ENCODE measurements at regions not wholly inside any gene's neighbourhood (a gene's known extent, or its start where the extent isn't known, plus 50 kb on each side); places are given as distances from the start of the nearest gene placed in this dataset.
"Not testable (repeated sequence)": the region's sequence is repeated elsewhere in the genome, so short reads cannot be mapped to it uniquely, and the experiment has no call there.

DNA sequence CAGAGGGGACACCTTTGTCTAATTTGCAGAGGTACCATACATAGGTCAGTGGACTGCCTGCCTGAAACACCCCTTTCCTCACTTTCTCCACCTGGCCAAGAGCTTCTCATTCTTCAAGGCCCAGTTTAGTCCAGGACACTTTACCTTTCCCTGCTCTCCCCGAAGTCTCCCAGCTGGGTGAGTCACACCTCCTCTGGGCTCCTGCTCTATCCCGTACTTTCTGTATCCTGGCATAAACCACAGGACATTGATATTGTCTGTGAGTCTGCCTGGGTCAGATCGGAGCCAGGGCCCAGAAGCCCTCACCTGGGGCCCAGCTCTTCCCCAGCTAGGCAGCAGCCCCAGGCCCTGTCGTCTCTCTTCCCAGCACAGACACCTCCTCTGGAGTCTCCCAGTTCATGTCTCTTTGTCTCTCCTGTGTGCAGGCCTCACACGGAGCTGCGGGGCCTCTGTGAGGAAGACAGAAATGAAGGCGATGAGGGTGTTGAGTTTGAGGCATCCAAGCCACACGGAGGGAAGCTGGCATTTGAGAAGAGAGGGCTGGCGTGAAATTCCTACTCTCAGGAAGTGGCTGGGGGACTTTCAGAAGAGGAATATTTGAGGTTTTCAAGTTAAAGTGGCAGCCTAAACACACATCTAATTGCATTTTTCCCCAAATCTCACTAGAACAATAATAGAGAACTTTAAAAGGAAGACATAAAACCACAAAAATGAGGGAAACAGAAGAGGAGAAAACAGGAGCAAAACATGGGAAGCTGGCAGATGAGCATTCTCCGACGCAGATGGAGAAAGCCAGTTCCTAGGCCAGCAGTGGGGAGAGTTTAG is 79.6 kb upstream of the LAPTM4A start:
- DNase-seq = no peak

DNA sequence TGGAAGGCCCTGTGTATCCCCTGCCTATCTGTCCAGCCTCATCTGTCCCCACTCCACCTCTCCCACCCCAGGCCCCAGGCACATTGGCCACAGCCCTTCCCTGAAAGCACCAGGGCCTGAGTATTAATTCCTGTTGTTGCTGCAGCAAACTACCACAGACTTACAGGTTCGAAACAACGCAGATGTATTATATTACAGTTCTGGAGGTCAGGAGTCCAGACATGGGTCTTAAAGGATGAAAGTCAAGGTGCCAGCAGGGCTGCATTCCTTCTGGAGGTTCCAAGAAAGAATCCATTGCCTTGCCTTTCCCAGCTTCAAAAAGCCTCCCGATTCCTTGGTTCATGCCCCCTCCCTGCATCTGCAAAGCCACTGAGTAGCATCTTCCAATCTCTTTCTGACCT is 78.7 kb upstream of the LAPTM4A start:
- no peak for DNase-seq

DNA sequence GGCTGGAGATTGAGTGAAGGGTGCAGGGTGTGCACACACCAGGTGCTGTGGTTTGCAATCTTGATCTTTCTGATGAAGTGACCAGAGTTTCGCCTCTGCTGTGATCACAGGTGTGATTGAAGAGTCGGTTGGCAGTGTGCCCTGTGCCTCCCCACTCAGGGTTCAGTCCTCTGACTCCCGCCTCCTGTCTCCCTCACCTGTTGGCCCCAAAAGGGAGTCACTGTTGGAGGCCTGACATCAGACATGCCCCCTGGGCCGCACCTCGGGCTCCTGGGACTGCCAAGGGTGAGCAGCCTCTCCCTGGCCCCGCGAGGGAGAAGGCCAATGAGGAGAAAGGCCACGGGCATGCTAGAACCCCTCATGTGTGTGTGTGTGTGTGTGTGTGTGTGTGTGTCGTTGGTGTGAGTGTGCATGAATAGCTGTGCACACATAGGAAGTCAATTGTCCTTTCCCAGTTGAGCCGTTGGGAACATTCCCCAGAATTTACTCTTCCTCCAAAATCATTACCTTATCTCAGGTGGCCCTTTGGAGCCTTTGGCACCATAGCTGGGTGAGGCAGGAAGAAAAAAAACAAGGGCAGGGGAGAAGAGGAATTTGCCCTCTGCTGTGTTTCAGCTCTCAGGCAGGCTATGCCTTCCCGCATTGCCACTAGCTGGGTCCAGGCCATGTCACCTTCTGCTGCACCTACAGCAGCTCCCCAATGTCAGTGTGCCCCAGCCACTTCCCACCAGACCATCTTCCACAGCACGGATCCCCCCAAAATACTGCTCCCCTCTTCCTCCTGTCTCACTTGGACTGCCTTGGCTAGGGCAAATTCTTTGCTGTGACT is 78.1 kb upstream of the LAPTM4A start:
- no peak for DNase-seq

DNA sequence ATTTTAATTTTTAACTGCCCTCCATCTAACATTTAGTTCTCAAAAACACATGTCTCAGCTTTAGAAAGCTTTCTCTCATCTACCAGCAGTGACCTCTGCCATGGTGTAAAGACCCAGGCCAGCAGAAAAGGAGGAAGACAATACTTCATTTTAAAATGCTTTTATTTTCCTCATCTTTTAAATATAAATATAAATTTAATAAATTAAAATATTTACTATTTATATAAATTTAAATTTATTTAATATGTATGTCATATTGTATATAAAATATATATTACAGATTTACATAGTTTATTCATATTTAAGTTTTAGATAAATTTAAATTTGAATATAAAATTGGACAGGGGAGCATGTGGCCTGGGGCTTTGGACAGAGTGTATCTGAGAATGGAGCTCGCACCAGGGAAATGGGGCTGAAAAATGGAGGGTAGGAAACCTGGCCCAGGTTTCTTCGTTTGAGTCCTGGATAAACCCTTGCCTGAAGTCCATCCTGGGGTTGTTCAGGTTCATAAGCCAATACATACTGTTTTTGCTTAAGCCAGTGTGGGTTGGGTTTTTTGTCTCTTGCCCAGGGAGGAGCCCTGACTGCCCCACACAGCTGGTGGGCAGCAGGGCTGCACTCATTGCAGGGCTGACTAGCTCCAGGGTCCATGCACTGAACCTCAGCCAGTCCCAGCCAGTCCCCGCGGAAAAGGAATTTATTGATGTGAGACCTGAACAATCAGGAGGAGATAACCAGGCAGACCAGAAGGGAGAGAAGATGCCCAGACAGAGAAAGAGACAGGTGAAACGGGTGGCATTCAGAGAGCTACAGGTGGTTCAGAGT is 77.3 kb upstream of the LAPTM4A start:
- DNase-seq = no peak

DNA sequence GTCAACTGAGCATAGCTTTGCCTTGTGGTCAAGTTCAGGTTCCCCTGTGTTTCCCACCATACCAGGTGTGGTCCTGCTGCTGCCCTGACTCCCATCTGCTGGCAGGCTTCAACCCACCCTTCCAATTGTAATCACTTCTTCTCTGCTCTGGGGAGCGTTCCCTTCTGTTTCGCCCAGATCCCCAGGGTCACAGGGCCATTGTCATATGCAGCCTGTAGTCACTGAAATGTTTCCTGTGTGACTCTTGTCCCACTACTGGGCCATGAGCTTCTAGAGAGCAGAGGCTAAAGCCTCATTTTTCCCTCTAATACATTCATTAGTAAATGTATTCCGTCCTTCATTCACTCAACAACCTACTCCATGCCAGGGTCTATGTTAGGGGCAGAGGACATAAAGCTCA is 75.0 kb upstream of the LAPTM4A start:
- no peak for DNase-seq

DNA sequence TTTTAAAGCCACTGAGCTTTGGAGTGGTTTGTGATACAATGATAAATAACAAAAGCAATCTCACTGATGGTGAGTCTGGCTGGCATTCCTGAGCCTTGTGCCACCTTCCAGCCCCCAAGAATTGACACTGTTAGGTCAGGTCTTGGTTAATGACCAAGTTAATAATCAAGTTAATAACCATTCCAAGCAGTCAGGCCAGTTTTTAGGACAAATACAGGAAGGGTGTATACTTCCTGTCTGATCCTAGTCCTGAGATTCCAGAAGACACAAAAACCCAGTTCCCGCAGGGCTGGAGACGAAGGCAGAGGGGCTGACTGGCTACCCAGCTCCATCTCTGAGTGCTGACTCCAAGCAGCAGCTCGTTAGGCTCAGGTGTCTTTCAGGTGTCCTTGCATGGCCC is 74.6 kb upstream of the LAPTM4A start:
- DNase-seq = peak; percentile 20

DNA sequence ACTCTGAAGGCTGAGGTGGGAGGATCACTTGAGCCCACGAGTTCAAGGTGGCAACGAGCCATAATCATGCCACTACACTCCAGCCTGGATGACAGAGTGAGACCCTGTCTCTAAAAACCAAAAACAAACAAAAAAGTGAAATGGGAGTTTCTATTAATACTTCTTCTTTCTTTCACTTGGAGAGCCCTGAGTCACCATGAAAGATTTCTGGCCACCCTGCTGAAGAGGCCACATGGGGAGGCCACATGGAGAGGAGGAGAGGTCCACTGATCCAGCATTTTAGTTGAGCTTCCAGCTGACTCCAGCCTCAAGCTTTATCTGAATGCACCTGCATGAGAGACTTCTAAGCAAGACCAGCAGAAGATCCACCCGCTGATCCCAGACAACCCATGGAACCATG is 74.2 kb upstream of the LAPTM4A start:
- no peak for DNase-seq

DNA sequence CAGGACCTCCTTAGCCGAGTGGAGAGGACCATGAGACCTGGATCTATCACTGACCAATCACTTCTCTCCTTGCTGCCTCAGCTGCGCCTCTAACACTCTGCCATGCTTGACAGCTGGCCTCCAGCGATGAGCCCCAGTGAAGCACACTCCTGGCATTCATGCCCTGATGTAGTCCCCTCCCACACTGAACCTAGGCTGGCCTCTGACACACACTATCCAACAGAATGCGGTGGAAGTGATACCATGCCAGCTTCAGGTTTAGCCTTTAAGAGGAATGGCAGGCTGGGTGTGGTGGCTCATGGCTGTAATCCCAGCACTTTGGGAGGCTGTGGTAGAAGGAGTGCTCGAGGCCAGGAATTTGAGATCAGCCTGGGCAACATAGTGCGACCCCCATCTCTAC is 73.7 kb upstream of the LAPTM4A start:
- no peak for DNase-seq

DNA sequence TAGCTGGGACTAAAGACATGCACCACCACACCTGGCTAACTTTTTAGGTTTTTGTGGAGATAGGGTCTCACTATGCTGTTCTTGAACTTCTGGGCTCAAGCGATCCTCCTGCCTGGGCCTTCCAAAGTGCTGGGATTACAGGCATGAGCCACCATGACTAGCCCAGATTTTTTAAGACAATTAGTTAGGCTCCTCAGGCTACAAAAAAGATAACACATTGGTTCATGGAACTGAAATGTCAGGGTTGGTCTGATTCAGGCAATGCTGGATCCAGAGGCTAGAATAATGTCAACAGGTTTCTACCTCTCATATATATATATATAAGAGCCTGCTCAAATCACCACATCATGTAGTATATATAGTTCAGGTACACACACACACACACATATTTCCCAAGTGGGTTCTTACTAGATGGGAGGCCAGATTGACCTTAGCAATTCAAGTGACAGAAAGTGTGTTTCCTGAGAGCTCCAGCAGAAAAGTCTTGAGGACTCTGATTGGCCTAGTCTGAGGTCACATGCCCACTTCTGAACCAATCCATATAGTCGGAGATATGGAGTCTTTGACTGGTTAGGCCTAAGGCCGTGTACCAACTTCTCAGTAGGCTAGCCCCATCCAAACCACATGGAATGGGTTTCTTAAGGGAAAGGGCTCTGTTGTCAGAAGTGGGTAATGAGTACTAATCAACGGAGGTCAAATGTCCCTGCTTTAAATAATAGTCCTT is 72.6 kb upstream of the LAPTM4A start:
- no peak for DNase-seq

DNA sequence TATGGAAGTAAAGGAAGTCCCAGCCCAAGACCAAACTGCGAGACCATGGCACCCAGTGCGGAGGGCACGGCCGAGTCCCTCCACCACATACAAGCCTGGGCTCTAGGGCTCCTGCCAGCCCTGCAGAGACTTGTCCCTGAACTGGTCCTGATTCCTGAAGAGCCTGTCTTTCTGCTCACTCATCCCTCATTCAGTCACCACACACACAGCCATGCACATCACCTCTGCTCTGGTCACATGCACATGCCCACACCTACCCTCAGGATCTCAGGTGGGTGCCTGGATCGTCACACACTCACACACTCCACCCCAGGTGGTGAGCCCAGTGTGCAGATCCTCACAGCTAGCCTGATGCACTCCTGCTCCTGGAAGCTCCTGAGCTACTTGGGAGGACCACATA is 71.4 kb upstream of the LAPTM4A start:
- DNase-seq = no peak

DNA sequence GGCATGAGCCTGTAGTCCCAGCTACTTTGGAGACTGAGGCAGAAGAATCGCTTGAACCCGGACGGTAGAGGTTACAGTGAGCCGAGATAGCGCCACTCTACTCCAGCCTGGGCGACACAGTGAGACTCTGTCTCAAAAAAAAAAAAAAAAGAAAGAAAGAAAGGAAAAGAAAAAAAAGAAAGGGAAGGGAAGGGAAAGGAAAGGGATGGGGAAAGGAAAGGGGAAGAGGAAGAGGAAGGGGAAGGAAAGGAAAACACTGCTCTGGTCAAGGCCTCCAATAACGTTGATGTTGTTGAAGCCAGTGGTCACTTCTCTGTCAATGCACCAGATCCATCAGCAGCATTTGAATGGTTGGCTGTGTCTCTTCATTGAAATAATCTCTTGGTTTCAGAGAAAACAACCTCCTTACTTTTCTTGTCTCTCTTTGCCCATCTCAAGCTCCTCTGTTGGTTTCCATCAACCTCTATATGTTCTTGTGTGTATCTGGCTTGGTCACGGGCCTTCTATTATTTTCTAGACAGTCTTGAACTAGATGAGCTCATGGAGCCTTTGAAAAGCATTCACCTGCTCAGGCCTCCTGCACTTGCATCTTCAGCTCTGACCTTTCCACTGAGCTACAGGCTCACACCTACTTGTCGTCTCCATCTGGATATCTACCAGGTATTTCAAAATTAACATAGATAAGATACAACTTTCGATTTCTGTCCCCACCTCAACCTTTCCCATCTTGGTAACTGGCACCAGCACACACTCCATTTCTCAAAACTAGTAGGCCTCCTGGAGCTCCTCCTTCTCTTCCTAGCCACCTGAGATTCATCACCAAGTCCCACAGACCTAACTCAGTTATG is 69.4 kb upstream of the LAPTM4A start:
- no peak for DNase-seq

DNA sequence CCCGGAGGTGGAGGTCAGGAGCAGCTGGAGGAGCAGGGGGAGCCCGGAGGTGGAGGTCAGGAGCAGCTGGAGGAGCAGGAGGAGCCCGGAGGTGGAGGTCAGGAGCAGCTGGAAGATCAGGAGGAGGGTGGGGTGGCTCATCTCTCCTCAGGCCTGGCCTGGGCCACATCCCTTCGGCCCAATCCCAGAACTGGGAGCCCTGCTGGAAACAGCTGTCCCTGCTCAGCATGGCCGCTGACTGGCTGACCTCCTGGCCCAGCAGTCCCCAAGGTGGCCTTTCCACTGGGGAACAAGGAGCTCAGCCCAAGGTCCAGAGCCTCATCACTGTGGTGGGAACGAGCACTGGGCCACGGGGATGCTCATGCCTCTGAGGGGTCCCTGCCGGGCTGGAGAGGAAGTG is 66.6 kb upstream of the LAPTM4A start:
- no peak for DNase-seq

DNA sequence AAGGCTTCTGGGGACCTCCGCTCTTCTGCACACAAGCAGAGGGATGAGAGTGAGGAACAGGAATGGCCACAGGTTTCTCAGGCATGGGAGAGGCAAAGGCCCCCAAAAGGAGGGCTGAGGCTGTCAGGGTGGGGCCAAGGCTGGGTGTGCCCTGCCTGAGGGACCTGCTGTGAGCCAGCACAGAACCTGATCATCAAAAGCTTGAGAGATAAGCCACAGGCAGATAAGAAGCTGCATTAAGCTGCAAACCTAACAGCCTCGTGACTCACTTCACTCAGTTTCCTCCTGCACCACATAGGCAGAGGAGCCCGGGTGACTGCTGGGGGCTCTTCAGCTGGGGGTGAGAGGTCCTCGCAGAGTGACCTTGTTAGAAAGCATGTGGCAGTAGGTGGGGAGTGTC is 64.5 kb upstream of the LAPTM4A start:
- no peak for DNase-seq

DNA sequence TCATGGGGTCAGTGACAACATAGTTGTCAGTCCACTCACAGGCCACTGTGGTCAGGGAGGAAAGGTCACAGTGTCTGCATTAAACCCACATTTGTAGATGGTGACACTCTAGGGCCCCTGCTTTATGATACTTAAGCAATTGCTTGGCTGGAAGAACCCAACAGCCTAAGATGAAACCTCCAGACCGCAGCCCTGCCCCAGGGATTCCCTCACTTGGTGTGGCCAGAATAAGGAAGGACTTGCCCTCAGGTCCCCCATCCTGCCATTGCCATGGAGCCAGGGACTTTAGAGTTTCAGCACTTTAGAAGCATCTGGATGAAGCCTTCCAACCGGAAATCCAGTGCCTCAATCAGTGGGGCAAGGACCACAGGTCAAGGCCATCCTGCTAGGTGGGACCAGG is 63.9 kb upstream of the LAPTM4A start:
- no peak for DNase-seq

DNA sequence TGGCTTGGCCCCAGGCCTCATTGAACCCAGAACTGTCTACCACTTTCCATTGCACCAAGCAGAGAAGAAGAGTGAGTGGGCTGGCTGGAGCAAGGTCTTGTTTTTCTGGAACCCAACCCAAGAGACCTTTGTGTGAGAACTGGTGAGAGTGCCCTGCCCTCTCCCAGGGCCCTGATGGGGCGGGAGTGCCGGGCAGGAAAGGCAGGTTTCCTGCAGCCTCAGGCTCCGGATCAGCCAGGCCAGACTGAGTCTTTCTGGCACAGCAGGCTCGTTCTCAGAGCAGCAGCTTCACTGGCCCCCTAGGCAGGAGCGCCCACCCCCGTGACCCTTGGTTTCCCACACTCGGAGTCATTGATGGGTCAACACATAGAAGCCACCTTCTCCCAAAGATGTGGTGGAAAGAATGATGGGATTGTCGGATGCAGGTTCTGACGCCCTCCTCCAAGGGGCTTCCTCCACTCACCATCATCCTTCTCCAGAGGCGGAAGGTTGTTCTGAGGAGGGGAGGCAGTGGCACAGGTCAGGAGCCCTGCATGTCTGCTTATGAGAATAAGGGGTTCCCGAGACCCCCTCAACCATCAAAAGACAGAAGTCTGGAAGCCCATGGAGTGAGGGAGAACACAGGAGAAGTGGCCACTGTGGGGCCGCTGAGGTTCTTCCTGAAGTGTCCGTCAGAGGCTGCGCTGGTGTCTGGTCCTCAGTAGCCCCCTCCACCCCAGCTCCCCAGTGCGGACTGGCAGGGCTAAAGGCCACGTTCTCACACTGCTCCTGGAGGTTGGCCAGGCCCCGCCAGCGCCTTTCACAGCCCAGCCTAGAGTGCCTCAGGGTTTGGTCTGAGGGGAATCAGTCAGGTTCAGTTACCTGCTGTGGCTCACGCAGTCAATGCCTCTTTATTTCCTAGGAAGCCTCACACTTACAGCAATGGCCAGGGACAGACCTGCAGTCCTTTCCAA is 62.8 kb upstream of the LAPTM4A start:
- no peak for DNase-seq

DNA sequence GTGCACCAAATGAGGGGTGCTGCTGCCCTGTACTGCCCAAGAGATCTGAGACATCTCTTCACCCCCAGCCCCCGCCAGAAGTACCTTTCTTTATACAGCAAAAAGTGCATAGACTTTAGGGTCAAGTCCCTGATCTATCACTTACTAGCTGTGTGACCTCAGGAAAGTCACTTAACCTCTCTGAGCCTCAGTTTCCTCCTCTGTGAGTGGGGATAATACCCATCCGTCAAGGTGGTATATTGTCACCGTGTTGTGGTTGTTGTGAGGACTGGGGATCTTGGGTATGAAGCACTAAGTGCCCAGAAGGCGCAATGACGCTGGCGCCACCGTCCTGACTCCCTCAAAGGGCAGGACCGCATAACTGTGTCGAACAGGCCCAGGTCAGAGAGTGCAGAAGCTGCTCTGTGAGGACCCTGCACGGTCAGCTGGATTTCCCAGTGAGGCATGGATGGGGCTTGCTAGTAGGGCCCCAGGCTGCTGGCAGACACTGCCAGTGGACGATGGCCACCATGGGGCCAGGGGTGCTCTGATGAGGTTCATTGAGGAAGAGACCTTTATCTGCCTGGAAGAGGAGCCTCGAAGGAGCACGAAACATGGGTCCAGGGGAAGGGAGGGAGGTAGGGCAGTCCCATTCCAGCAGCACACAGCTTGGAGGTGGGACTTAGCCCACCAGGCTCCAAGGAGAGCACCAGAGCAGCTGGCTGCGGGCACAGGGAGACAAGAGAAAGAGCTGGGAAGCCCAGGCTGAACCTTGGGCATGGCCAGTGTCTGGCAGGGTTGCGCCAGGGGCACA is 61.8 kb upstream of the LAPTM4A start:
- no peak for DNase-seq

DNA sequence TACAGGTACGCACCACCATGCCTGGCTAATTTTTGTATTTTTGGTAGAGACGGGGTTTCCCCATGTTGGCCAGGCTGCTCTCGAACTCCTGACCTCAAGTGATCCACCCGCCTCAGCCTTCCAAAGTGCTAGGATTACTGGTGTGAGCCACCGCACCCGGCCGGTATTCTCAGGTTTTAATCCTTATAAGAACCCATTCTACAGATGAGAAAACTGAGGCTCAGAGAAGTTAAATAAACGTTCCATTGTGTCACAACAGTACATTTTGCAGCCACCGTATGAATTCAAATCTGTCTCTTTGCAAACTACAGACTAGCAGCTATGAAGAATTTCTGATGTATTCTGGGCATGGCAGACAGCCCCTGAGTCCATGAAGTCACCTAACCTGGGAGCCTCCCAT is 60.9 kb upstream of the LAPTM4A start:
- not testable (repeated sequence) for DNase-seq

DNA sequence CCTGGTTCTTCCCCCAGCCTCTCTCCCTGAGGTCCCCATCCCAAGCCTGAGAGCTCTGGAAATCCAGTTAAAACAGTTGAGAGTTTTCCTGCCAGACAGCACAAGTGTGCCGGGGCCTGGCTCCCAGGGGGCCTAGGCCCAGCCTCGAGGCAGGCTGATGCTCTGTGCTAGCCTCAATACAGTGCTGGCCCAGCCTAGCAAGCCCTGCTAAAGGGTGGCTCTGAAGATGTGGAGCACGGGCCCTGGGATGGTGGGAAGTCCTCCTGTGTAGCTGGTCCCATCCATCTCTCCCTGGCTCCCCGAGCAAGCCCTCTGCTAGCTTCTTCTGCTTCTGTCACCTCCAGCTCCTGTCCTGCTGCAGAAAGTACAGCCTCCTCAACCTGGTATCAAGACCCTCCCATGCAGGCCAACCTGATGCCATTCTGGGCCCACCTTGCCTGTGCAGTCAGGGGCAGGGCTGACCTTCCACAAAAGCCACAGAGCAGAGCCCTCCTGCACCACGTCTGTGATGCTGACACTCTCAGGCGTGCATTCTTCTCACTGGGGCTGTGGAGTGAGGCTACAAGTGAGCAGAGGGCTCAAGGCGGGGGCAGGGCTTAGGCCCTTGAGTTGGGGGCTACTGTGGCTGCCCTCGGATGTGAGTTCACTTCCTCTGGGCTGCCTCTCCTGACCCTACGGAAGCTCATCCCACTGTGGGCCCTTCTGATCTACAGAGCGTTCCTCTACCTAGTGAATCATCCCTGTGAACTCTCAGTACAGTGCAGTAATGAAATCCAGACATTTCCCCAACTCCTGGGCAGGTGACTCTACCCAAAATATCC is 60.1 kb upstream of the LAPTM4A start:
- DNase-seq = no peak

DNA sequence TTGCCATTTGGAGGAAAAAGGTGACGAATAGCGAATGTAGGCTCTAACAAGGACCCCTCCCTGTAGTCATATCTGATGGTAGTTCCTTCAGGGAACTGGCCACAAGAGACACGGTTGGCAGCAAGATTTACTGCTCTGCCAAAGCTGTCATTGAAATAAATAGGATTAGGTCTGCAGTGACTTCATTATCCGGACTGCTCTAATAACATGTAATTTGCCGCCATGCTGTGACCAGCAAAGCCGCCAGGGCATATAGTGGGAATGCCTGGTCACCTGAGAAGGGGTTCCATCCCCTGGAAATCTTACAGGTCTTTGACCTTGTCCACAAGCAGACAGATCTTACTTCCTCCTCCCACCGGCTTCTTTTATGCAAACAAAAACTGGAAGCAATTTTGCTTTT is 59.4 kb upstream of the LAPTM4A start:
- DNase-seq = no peak
